Right hindlimb (tissue), 1 donor: ENCODE measurements at regions not wholly inside any gene's neighbourhood (a gene's known extent, or its start where the extent isn't known, plus 50 kb on each side); places are given as distances from the start of the nearest gene placed in this dataset.
A peak's percentile ranks its signal among the peaks of the same experiment; 100 is the strongest.

Experiments used
- DNase-seq: peaks from one replicate; pipeline ENCODE4 v3.0.0-alpha.2; 2018

GRCh38 chr2:205860885-205861284 lies 178.6 kb downstream of the NRP2 start:
- no peak for DNase-seq

GRCh38 chr2:205860181-205860580 lies 177.9 kb downstream of the NRP2 start:
- DNase-seq: no peak

- DNase-seq: peak; percentile 69
Measured at GRCh38 chr2:205858881-205859441, 176.7 kb downstream of the NRP2 start.

GRCh38 chr2:205858275-205858674 lies 176.0 kb downstream of the NRP2 start:
- no peak for DNase-seq

GRCh38 chr2:205857520-205858237 lies 175.4 kb downstream of the NRP2 start:
- no peak for DNase-seq

GRCh38 chr2:205852457-205852856 lies 170.2 kb downstream of the NRP2 start:
- no peak for DNase-seq

- DNase-seq: no peak
Measured at GRCh38 chr2:205850611-205851010, 168.3 kb downstream of the NRP2 start.

GRCh38 chr2:205850132-205850531 lies 167.8 kb downstream of the NRP2 start:
- DNase-seq: no peak

GRCh38 chr2:205849136-205849535 lies 166.8 kb downstream of the NRP2 start:
- no peak for DNase-seq

GRCh38 chr2:205848601-205849000 lies 166.3 kb downstream of the NRP2 start:
- no peak for DNase-seq
